Right cardiac atrium (tissue), 5 donors: ENCODE measurements at regions not wholly inside any gene's neighbourhood (a gene's known extent, or its start where the extent isn't known, plus 50 kb on each side); places are given as distances from the start of the nearest gene placed in this dataset.

Experiments used
- ATAC-seq, 2 donors: fragments of 200-7000 bp; cut with Tn5 transposase; one replicate each; pipeline versions ENCODE4 v1.8.0 to v1.9.1; 2020; ENCODE audit warnings: moderate library complexity in 2 of 2, mild to moderate bottlenecking in 1 of 2
- DNase-seq, 3 donors: peaks; one replicate each; pipeline ENCODE4 v3.0.0-alpha.2; 2020
- H3K27ac ChIP-seq: one replicate; pipeline ENCODE4 v1.5.1; 2013; ENCODE audit warnings: mild to moderate bottlenecking, low read length, control low read depth, moderate library complexity
- H3K27me3 ChIP-seq: one replicate; pipeline ENCODE4 v1.6.1; 2013; ENCODE audit not compliant: control insufficient read depth, insufficient read depth
- H3K4me1 ChIP-seq: one replicate; pipeline ENCODE4 v1.6.1; 2013; ENCODE audit warnings: low read length; ENCODE audit not compliant: control insufficient read depth, insufficient read depth
- H3K4me3 ChIP-seq: one replicate; pipeline ENCODE4 v1.5.1; 2013; ENCODE audit warnings: low read length, control low read depth
- H3K9me3 ChIP-seq: one replicate; pipeline ENCODE4 v1.6.1; 2013; ENCODE audit warnings: low read length; ENCODE audit not compliant: control insufficient read depth
- WGBS: extraction: QIAGEN DNeasy Blood & Tissue Kit; methylation state at CpG from one replicate; pipeline ENCODE4 v1.1.7; 2013; 5-methylcytosine and 5-hydroxymethylcytosine counted together
- intact Hi-C, 4 donors: fragments of 100-400 bp; cut with DNase I; formaldehyde crosslinking; loops; one replicate each; pipeline versions ENCODE4 v1.11.0 to v1.14.0; 2022 to 2023
- donor health status: healthy with polysubstance abuse.
- donor health status: DM: no; HTN: yes; CAD: no.
- donor health status: DM: no; HTN: no; CAD: no.
- donor health status: DM: no; HTN: yes; CAD: no; lungs with severe emphysema.
- donor health status: DM: yes; HTN: yes; CAD: no.

DNA sequence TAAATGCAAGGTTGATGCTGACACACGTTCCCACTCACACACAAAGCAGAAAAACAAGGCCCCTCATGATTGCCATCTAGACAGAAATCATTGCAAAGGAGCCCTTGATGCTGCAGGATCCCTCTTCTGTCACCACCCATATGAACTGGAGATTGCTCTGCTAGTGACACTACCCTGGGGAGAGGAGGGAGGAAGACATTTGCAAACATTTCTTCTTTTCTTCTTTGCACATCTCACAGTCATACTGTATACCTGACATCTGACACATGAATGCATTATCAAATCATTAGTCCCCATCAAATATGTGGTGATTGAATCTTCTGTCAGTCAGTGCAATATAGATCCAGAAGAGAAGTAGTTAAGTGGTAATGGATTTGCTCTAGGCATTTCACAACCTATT is 208.5 kb upstream of the E2F7 start:
- ATAC-seq (no peak), DNase-seq (no peak)
- H3K27ac ChIP-seq = no peak overlapping the region
- 64% methylated on average over 1 of the region's 1 CpG for WGBS
- H3K9me3 ChIP-seq = no peaks in the 10 kb centered on the region
- no peaks in the 10 kb centered on the region for H3K27me3 ChIP-seq
- intact Hi-C loops = no loop called here
- no peaks in the 10 kb centered on the region for H3K4me1 ChIP-seq
- no peak overlapping the region for H3K4me3 ChIP-seq

DNA sequence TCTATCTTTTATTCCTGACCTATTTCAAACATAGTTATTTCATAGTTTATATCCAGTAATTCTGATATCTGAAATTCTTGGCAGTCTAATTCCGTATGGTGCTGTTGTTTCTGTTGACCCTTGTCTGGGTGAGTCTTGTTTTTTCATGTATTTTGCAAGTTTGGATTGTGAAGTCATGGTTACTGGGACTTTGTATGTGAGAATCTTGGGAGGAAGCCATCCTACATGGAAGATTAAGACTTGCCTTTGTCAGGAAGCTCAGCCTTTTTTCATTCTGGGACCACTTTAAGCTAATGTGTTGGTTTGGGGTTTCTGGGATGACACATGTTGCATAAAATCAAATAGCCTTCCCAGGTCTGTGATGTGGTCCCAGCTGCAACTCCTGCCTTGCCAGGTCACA is 191.6 kb upstream of the E2F7 start:
- H3K9me3 ChIP-seq = no peaks in the 10 kb centered on the region
- H3K4me3 ChIP-seq = no peak overlapping the region
- no peak for DNase-seq
- H3K27ac ChIP-seq = peak overlapping the region; percentile 14
- no peaks in the 10 kb centered on the region for H3K4me1 ChIP-seq
- intact Hi-C loops = no loop called here
- peak; percentile 57 to 91 for ATAC-seq
- WGBS = 33% methylated on average over 1 of the region's 1 CpG
- no peaks in the 10 kb centered on the region for H3K27me3 ChIP-seq

DNA sequence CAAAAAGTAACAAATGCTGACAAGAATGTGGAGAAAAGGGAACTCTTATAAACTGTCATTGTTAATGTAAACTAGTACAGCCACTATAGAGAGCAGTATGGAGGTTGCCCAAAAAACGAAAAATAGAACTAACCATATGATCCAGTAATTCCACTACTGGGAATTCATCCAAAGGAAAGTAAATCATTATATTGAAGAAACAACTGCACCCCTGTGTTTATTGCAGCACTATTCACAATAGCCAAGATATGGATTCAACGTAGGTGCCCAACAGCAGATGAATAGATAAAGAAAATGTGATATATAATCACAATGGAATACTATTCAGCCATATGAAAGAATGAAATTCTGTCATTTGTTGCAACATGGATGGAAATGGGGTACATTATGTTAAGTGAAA is 188.0 kb upstream of the E2F7 start:
- no peak for DNase-seq
- H3K4me1 ChIP-seq = no peaks in the 10 kb centered on the region
- WGBS = 85% methylated on average over 2 of the region's 2 CpGs
- no peak overlapping the region for H3K27ac ChIP-seq
- H3K27me3 ChIP-seq = no peaks in the 10 kb centered on the region
- no peak for ATAC-seq
- no peaks in the 10 kb centered on the region for H3K9me3 ChIP-seq
- H3K4me3 ChIP-seq = no peak overlapping the region
- intact Hi-C loops = no loop called here

DNA sequence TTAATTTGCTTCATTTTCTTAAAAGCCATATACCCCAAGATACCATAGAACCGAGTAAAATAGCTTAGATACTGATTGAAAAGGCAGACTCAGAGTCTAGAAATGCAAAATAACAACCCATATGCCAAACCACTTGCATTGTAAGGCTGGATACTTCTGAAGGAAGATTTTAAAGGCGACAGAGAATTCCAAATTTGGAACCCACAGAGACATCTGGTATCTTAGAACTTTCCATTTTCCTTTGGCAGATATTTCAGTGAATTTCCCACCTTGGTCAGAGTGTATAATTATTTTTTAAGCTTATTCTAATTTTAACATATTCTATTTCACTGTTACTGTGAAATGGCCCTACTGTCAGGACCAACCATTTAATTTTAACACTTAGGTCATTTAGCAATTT is 186.4 kb upstream of the E2F7 start:
- WGBS = 84% methylated on average over 2 of the region's 2 CpGs
- intact Hi-C loops = no loop called here
- no peak overlapping the region for H3K27ac ChIP-seq

DNA sequence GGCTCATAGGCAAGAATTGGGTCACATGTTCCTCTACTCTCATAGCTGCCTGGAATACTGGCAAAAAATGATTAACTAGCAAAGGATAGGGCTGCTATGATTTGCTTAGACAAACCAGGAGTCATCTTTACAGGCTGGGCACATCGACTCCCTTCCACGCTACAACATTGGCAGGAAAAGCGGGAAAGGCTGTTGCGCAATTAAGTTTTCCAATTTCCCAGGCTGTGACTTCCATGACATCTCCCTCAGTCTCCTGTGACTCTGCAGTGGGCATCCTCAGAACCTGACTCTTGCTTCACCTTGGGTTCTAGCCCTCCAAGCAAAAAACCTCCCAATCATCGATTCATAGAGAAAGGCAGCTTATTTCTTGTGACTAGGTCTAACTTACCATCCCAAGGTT is 184.5 kb upstream of the E2F7 start:
- Histone ChIP-seq H3K4me3 (no peak overlapping the region), H3K27ac (no peak overlapping the region), H3K9me3 (no peaks in the 10 kb centered on the region), H3K4me1 (no peaks in the 10 kb centered on the region), H3K27me3 (no peaks in the 10 kb centered on the region)
- intact Hi-C loops = no loop called here
- 95% methylated on average over 5 of the region's 5 CpGs for WGBS
- ATAC-seq (no peak), DNase-seq (no peak)

More for the DNA sequence above, 186.4 kb upstream of the E2F7 start:
- Histone ChIP-seq H3K9me3 (no peaks in the 10 kb centered on the region), H3K4me1 (no peaks in the 10 kb centered on the region), H3K27me3 (no peaks in the 10 kb centered on the region), H3K4me3 (no peak overlapping the region)
- no peak for ATAC-seq
- DNase-seq = no peak

DNA sequence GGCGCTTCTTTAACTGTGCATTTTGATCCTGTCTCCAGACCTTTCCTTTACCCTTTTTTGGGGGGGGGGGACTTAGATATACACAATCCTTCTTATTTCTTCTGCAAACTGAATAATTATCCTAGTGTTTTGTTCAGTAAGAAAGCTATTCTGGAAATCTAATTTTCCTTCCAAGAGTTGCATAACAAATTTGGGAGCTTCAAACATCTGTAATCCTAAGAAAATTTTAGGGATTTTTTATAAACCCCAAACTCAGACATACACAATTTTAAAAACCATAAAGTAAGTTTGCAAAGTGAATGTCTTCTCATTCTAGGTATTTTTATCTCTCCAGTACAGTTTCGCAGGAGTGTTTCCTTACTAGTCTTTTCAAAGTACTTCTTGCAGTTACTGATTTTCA is 182.7 kb upstream of the E2F7 start:
- H3K27me3 ChIP-seq = no peaks in the 10 kb centered on the region
- DNase-seq = no peak
- WGBS = 63% methylated on average over 2 of the region's 2 CpGs

DNA sequence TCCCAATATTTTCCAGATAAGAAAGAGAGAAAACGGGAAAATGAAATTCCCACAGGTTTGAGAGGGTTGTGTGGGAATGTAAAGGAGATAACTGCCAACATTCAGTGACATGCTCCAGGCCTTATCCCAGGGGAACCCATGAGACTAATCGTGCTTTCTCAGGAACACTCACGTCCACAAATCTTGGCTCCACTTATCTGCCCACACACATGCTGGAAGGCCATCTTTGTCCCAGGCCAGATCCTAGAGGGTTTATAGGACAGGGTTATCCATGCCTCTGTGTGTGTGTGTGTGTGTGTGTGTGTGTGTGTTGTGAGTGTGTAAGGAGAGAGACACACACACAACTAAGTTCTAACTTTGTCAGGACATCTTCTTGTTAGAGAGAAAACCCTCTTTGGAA is 182.2 kb upstream of the E2F7 start:
- Histone ChIP-seq H3K4me3 (no peak overlapping the region), H3K27ac (peak overlapping the region; percentile 50), H3K9me3 (no peaks in the 10 kb centered on the region), H3K27me3 (no peaks in the 10 kb centered on the region), H3K4me1 (no peaks in the 10 kb centered on the region)
- DNase-seq (peak in 1 of 3 donors; percentile 61), ATAC-seq (peak; percentile 65 to 90)
- intact Hi-C loops = no loop called here
- WGBS = 27% methylated on average over 3 of the region's 3 CpGs

More for the DNA sequence above, 182.7 kb upstream of the E2F7 start:
- Histone ChIP-seq H3K4me1 (no peaks in the 10 kb centered on the region), H3K27ac (no peak overlapping the region), H3K4me3 (no peak overlapping the region), H3K9me3 (no peaks in the 10 kb centered on the region)
- intact Hi-C loops = no loop called here
- ATAC-seq = peak in 1 of 2 donors; percentile 37

DNA sequence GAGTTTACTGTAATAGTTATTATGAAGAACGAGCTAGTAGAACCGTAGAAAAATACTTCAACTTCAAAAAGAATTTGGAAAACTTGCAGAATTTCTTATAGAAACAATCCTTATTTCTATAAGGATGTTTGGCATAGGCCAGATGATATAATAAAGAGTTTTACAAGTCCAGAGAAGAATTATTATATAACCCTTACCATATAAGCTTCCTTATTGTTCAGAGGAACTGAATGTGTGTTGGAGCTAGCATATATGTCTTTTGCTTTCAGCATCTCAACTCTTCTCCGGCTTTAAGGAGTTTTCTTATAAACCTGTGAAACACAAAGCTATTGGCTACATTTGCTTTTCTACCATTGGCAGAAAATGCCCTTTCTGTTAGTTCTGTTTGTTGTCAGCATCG is 178.0 kb upstream of the E2F7 start:
- no peak for DNase-seq
- no peaks in the 10 kb centered on the region for H3K27me3 ChIP-seq
- WGBS = 84% methylated on average over 4 of the region's 4 CpGs
- no peaks in the 10 kb centered on the region for H3K4me1 ChIP-seq
- H3K9me3 ChIP-seq = no peaks in the 10 kb centered on the region
- ATAC-seq = no peak
- no peak overlapping the region for H3K27ac ChIP-seq
- H3K4me3 ChIP-seq = no peak overlapping the region
- intact Hi-C loops = no loop called here

DNA sequence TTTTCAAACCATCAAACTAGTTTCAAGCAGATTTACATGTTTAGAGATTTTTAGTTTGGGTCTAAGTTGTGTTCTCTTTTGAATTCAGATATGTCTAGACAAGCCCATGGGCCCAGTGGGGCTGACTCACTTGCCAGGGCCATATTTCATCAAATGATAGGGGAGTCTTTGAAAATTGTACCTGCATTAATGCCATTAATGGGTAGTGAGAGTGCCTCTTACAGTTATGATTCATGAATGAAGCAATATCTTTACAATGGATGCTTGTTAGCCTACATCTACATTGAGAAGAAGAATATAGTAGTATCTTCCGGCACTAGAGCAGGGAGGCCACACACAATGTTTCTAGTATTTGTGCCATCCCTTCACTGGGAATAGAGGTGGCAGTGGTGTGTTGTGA is 174.2 kb upstream of the E2F7 start:
- no peaks in the 10 kb centered on the region for H3K4me1 ChIP-seq
- H3K27me3 ChIP-seq = no peaks in the 10 kb centered on the region
- DNase-seq (no peak), ATAC-seq (no peak)
- intact Hi-C loops = no loop called here
- WGBS = 95% methylated on average over 1 of the region's 1 CpG
- H3K9me3 ChIP-seq = no peaks in the 10 kb centered on the region
- H3K4me3 ChIP-seq = no peak overlapping the region
- no peak overlapping the region for H3K27ac ChIP-seq

DNA sequence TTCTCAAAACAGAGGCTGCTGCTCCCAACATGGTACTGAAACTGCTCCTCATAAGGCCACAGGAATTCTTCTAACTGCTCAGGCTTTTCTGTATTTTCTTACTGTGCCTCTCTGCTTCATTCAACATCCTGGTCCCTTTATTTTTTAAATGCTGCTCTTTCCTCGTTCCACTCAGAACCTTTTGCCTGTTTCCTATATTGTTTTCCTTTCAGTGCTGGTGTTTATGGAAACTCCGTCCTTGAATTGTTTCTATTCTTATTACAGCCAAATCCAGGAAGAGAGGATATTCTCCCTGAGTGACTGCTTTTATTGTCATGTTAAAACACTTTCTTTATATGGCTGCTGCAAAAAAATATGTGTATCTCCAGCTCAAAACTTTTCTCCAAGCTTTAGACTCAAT is 173.0 kb upstream of the E2F7 start:
- intact Hi-C loops = no loop called here
- H3K4me3 ChIP-seq = no peak overlapping the region
- H3K27me3 ChIP-seq = no peaks in the 10 kb centered on the region
- ATAC-seq (peak in 1 of 2 donors; percentile 66), DNase-seq (no peak)
- no peaks in the 10 kb centered on the region for H3K4me1 ChIP-seq
- no peaks in the 10 kb centered on the region for H3K9me3 ChIP-seq
- H3K27ac ChIP-seq = no peak overlapping the region
- 45% methylated on average over 2 of the region's 2 CpGs for WGBS

DNA sequence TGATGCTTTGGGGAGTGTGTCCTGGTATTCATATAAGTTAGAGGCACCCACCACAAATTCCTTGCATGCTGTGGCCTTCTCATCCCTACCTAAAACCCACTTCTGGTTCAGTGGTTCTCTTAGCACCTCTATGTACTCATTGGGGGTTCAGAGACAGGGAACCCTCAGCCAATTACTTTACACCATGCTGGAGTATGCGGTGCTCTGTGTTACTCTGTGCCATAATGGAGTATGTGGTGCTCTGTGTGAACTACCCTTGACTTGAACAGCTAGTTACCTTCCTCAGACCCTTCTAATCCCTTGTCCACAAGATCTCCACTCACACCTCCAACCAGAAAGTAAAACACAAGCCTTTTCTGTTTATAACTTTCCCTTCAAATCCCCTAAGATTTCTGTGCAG is 172.5 kb upstream of the E2F7 start:
- no peak for DNase-seq
- intact Hi-C loops = no loop called here
- Histone ChIP-seq H3K4me3 (no peak overlapping the region), H3K27ac (no peak overlapping the region), H3K4me1 (no peaks in the 10 kb centered on the region), H3K9me3 (no peaks in the 10 kb centered on the region), H3K27me3 (no peaks in the 10 kb centered on the region)
- ATAC-seq = no peak
- WGBS = 93% methylated on average over 1 of the region's 1 CpG

DNA sequence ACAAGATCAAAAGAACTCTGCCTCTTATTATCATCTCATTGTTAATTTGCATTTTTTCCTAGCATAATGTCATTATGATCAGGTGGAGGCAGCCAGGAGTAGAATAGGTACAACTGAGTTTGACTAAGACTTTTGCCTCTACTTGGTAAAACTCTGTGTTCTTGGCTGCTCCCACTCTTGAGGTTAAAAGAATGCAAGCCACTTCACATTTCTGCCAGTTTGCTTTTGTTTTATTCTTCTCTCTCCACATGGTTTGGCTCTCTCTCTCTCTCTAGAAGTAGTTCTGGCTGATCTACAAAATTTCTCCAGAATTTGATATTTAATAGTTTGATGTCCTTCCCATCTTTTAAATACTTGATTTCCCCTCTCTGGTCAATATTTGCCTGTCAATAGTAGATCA is 170.7 kb upstream of the E2F7 start:
- no peak overlapping the region for H3K4me3 ChIP-seq
- H3K4me1 ChIP-seq = no peaks in the 10 kb centered on the region
- DNase-seq = no peak
- no peaks in the 10 kb centered on the region for H3K9me3 ChIP-seq
- intact Hi-C loops = no loop called here
- no peaks in the 10 kb centered on the region for H3K27me3 ChIP-seq
- ATAC-seq = no peak
- H3K27ac ChIP-seq = no peak overlapping the region
